ENCODE measurements at regions not wholly inside any gene's neighbourhood (a gene's known extent, or its start where the extent isn't known, plus 50 kb on each side); places are given as distances from the start of the nearest gene placed in this dataset.
A peak's percentile ranks its signal among the peaks of the same experiment; 100 is the strongest.
"Not testable (repeated sequence)": the region's sequence is repeated elsewhere in the genome, so short reads cannot be mapped to it uniquely, and the experiment has no call there.

GRCh38 chr3:8353364-8353763, 148.3 kb upstream of the LMCD1 start:
- no peak overlapping the region for H3K4me3 ChIP-seq (ENCODE audit: control insufficient read depth in 1 of 7, extremely low read depth in 1 of 7, insufficient read depth in 4 of 7, low read depth in 2 of 7, low read length in 6 of 7)
- H3K9me3 ChIP-seq (ENCODE audit: control extremely low read depth in 1 of 5, control insufficient read depth in 4 of 5, insufficient read depth in 2 of 5, low read depth in 1 of 5, low read length in 4 of 5), result peaks cover 0 to 7% (median 0%) of the 10 kb centered on the region in 5 experiments
- POLR2A ChIA-PET, result no interaction called here
- CTCF ChIA-PET, result interaction anchor here (0.7 to 1.6 kb wide), 3 partner anchors 11 to 63 kb away, joined by 3 to 7 read pairs (median 3); no protein-coding TSS in a partner anchor
- peaks cover 12 to 34% (median 32%) of the 10 kb centered on the region in 4 experiments for H3K4me1 ChIP-seq (ENCODE audit: control extremely low read depth in 1 of 4, control insufficient read depth in 4 of 4, insufficient read depth in 4 of 4, low read length in 3 of 4)
- no peak overlapping the region for H3K27ac ChIP-seq (ENCODE audit: insufficient read depth in 1 of 2, low read depth in 1 of 2, low read length in 2 of 2, poor library complexity in 1 of 2, severe bottlenecking in 2 of 2)
- H3K36me3 ChIP-seq (ENCODE audit: control insufficient read depth in 4 of 4, insufficient read depth in 4 of 4, low read length in 3 of 4), result no peaks in the 10 kb centered on the region
- H3K27me3 ChIP-seq (replicated peaks in 2 of 5; ENCODE audit: control insufficient read depth in 4 of 5, insufficient read depth in 5 of 5, low read length in 4 of 5), result no peaks in the 10 kb centered on the region
- WGBS (ENCODE audit: insufficient coverage), result no CpG with 5 or more reads among the region's 2 CpGs
- DNase-seq, result no peak

GRCh38 chr3:8355346-8355745, 146.3 kb upstream of the LMCD1 start:
- WGBS (ENCODE audit: insufficient coverage), result no CpG with 5 or more reads among the region's 1 CpG
- Histone ChIP-seq H3K27ac (ENCODE audit: insufficient read depth in 1 of 2, low read depth in 1 of 2, low read length in 2 of 2, poor library complexity in 1 of 2, severe bottlenecking in 2 of 2) (peak overlapping the region in 1 of 2 experiments; percentile 81), H3K4me1 (ENCODE audit: control extremely low read depth in 1 of 4, control insufficient read depth in 4 of 4, insufficient read depth in 4 of 4, low read length in 3 of 4) (peaks cover 15 to 39% (median 32%) of the 10 kb centered on the region in 4 experiments), H3K4me3 (ENCODE audit: control insufficient read depth in 1 of 7, extremely low read depth in 1 of 7, insufficient read depth in 4 of 7, low read depth in 2 of 7, low read length in 6 of 7) (no peak overlapping the region), H3K36me3 (ENCODE audit: control insufficient read depth in 4 of 4, insufficient read depth in 4 of 4, low read length in 3 of 4) (no peaks in the 10 kb centered on the region), H3K27me3 (replicated peaks in 2 of 5; ENCODE audit: control insufficient read depth in 4 of 5, insufficient read depth in 5 of 5, low read length in 4 of 5) (no peaks in the 10 kb centered on the region), H3K9me3 (ENCODE audit: control extremely low read depth in 1 of 5, control insufficient read depth in 4 of 5, insufficient read depth in 2 of 5, low read depth in 1 of 5, low read length in 4 of 5) (peaks cover 0 to 12% (median 0%) of the 10 kb centered on the region in 5 experiments)
- POLR2A ChIA-PET, result no interaction called here
- CTCF ChIA-PET, result interaction anchor here (1.6 to 3.5 kb wide), 3 partner anchors 8 to 28 kb away, joined by 5 to 13 read pairs (median 7); no protein-coding TSS in a partner anchor
- no peak for DNase-seq

- CTCF ChIA-PET, result interaction anchor here (1.2 to 3.5 kb wide), 6 partner anchors 9 to 61 kb away, joined by 3 to 15 read pairs (median 7); no protein-coding TSS in a partner anchor
- DNase-seq; H3K36me3 ChIP-seq (ENCODE audit: control insufficient read depth in 4 of 4, insufficient read depth in 4 of 4, low read length in 3 of 4); H3K27me3 ChIP-seq (replicated peaks in 2 of 5; ENCODE audit: control insufficient read depth in 4 of 5, insufficient read depth in 5 of 5, low read length in 4 of 5); H3K4me3 ChIP-seq (ENCODE audit: control insufficient read depth in 1 of 7, extremely low read depth in 1 of 7, insufficient read depth in 4 of 7, low read depth in 2 of 7, low read length in 6 of 7): not testable (repeated sequence)
- peaks cover 15 to 39% (median 32%) of the 10 kb centered on the region in 4 experiments for H3K4me1 ChIP-seq (ENCODE audit: control extremely low read depth in 1 of 4, control insufficient read depth in 4 of 4, insufficient read depth in 4 of 4, low read length in 3 of 4)
- H3K9me3 ChIP-seq (ENCODE audit: control extremely low read depth in 1 of 5, control insufficient read depth in 4 of 5, insufficient read depth in 2 of 5, low read depth in 1 of 5, low read length in 4 of 5), result peaks cover 0 to 17% (median 0%) of the 10 kb centered on the region in 5 experiments
- peak overlapping the region; percentile 6 to 81 for H3K27ac ChIP-seq (ENCODE audit: insufficient read depth in 1 of 2, low read depth in 1 of 2, low read length in 2 of 2, poor library complexity in 1 of 2, severe bottlenecking in 2 of 2)
- POLR2A ChIA-PET, result interaction anchor here (0.6 to 0.8 kb wide), 2 partner anchors 44 to 202 kb away, joined by 3 read pairs; no protein-coding TSS in a partner anchor
Measured at GRCh38 chr3:8356066-8356465, 145.6 kb upstream of the LMCD1 start.

- peaks cover 15 to 39% (median 32%) of the 10 kb centered on the region in 4 experiments for H3K4me1 ChIP-seq (ENCODE audit: control extremely low read depth in 1 of 4, control insufficient read depth in 4 of 4, insufficient read depth in 4 of 4, low read length in 3 of 4)
- ChIA-PET POLR2A (no interaction called here), CTCF (interaction anchor here (1.0 to 3.5 kb wide), 6 partner anchors 13 to 60 kb away, joined by 3 to 15 read pairs (median 6); no protein-coding TSS in a partner anchor)
- no peaks in the 10 kb centered on the region for H3K27me3 ChIP-seq (replicated peaks in 2 of 5; ENCODE audit: control insufficient read depth in 4 of 5, insufficient read depth in 5 of 5, low read length in 4 of 5)
- peak overlapping the region; percentile 46 to 81 for H3K27ac ChIP-seq (ENCODE audit: insufficient read depth in 1 of 2, low read depth in 1 of 2, low read length in 2 of 2, poor library complexity in 1 of 2, severe bottlenecking in 2 of 2)
- no peak for DNase-seq
- no peaks in the 10 kb centered on the region for H3K36me3 ChIP-seq (ENCODE audit: control insufficient read depth in 4 of 4, insufficient read depth in 4 of 4, low read length in 3 of 4)
- H3K9me3 ChIP-seq (ENCODE audit: control extremely low read depth in 1 of 5, control insufficient read depth in 4 of 5, insufficient read depth in 2 of 5, low read depth in 1 of 5, low read length in 4 of 5), result peaks cover 0 to 17% (median 3%) of the 10 kb centered on the region in 5 experiments
- WGBS (ENCODE audit: insufficient coverage), result 100% methylated on average over 6 of the region's 7 CpGs
- H3K4me3 ChIP-seq (ENCODE audit: control insufficient read depth in 1 of 7, extremely low read depth in 1 of 7, insufficient read depth in 4 of 7, low read depth in 2 of 7, low read length in 6 of 7), result peak overlapping the region in 2 of 7 experiments; percentile 38 to 48
Measured at GRCh38 chr3:8357859-8358258, 143.8 kb upstream of the LMCD1 start.

GRCh38 chr3:8359133-8359532, 142.5 kb upstream of the LMCD1 start:
- Histone ChIP-seq H3K4me1 (ENCODE audit: control extremely low read depth in 1 of 4, control insufficient read depth in 4 of 4, insufficient read depth in 4 of 4, low read length in 3 of 4) (peaks cover 15 to 39% (median 32%) of the 10 kb centered on the region in 4 experiments), H3K27me3 (replicated peaks in 2 of 5; ENCODE audit: control insufficient read depth in 4 of 5, insufficient read depth in 5 of 5, low read length in 4 of 5) (no peaks in the 10 kb centered on the region), H3K36me3 (ENCODE audit: control insufficient read depth in 4 of 4, insufficient read depth in 4 of 4, low read length in 3 of 4) (no peaks in the 10 kb centered on the region), H3K4me3 (ENCODE audit: control insufficient read depth in 1 of 7, extremely low read depth in 1 of 7, insufficient read depth in 4 of 7, low read depth in 2 of 7, low read length in 6 of 7) (no peak overlapping the region), H3K27ac (ENCODE audit: insufficient read depth in 1 of 2, low read depth in 1 of 2, low read length in 2 of 2, poor library complexity in 1 of 2, severe bottlenecking in 2 of 2) (no peak overlapping the region), H3K9me3 (ENCODE audit: control extremely low read depth in 1 of 5, control insufficient read depth in 4 of 5, insufficient read depth in 2 of 5, low read depth in 1 of 5, low read length in 4 of 5) (peaks cover 0 to 17% (median 3%) of the 10 kb centered on the region in 5 experiments)
- CTCF ChIA-PET, result interaction anchor here (1.5 kb wide), 1 partner anchor 34 kb away, joined by 6 read pairs; no protein-coding TSS in a partner anchor
- no peak for DNase-seq
- POLR2A ChIA-PET, result no interaction called here
- 100% methylated on average over 1 of the region's 1 CpG for WGBS (ENCODE audit: insufficient coverage)

GRCh38 chr3:8363200-8363599, 138.4 kb upstream of the LMCD1 start:
- WGBS (ENCODE audit: insufficient coverage), result 100% methylated on average over 1 of the region's 1 CpG

GRCh38 chr3:8365541-8365940, 136.1 kb upstream of the LMCD1 start:
- H3K4me3 ChIP-seq (ENCODE audit: control insufficient read depth in 1 of 7, extremely low read depth in 1 of 7, insufficient read depth in 4 of 7, low read depth in 2 of 7, low read length in 6 of 7), result peak overlapping the region in 1 of 7 experiments; percentile 11
- H3K4me1 ChIP-seq (ENCODE audit: control extremely low read depth in 1 of 4, control insufficient read depth in 4 of 4, insufficient read depth in 4 of 4, low read length in 3 of 4), result peaks cover 0 to 12% (median 6%) of the 10 kb centered on the region in 4 experiments
- peaks cover 0 to 10% (median 3%) of the 10 kb centered on the region in 5 experiments for H3K9me3 ChIP-seq (ENCODE audit: control extremely low read depth in 1 of 5, control insufficient read depth in 4 of 5, insufficient read depth in 2 of 5, low read depth in 1 of 5, low read length in 4 of 5)
- no peaks in the 10 kb centered on the region for H3K36me3 ChIP-seq (ENCODE audit: control insufficient read depth in 4 of 4, insufficient read depth in 4 of 4, low read length in 3 of 4)
- DNase-seq, result no peak
- CTCF ChIA-PET, result interaction anchor here (0.6 to 1.5 kb wide), 5 partner anchors 9 to 51 kb away, joined by 3 to 7 read pairs (median 3); no protein-coding TSS in a partner anchor
- no peak overlapping the region for H3K27ac ChIP-seq (ENCODE audit: insufficient read depth in 1 of 2, low read depth in 1 of 2, low read length in 2 of 2, poor library complexity in 1 of 2, severe bottlenecking in 2 of 2)
- H3K27me3 ChIP-seq (replicated peaks in 2 of 5; ENCODE audit: control insufficient read depth in 4 of 5, insufficient read depth in 5 of 5, low read length in 4 of 5), result no peaks in the 10 kb centered on the region
- 33% methylated on average over 1 of the region's 5 CpGs for WGBS (ENCODE audit: insufficient coverage)
- POLR2A ChIA-PET, result interaction anchor here (0.6 kb wide), 2 partner anchors 416 to 1861 kb away, joined by 3 read pairs; no protein-coding TSS in a partner anchor

More at GRCh38 chr3:8363200-8363599, 138.4 kb upstream of the LMCD1 start:
- ChIA-PET POLR2A (no interaction called here), CTCF (no interaction called here)
- H3K4me1 ChIP-seq (ENCODE audit: control extremely low read depth in 1 of 4, control insufficient read depth in 4 of 4, insufficient read depth in 4 of 4, low read length in 3 of 4), result peaks cover 3 to 18% (median 8%) of the 10 kb centered on the region in 4 experiments
- H3K9me3 ChIP-seq (ENCODE audit: control extremely low read depth in 1 of 5, control insufficient read depth in 4 of 5, insufficient read depth in 2 of 5, low read depth in 1 of 5, low read length in 4 of 5), result peaks cover 0 to 11% (median 3%) of the 10 kb centered on the region in 5 experiments
- H3K27me3 ChIP-seq (replicated peaks in 2 of 5; ENCODE audit: control insufficient read depth in 4 of 5, insufficient read depth in 5 of 5, low read length in 4 of 5), result no peaks in the 10 kb centered on the region
- no peaks in the 10 kb centered on the region for H3K36me3 ChIP-seq (ENCODE audit: control insufficient read depth in 4 of 4, insufficient read depth in 4 of 4, low read length in 3 of 4)
- DNase-seq, result no peak
- H3K27ac ChIP-seq (ENCODE audit: insufficient read depth in 1 of 2, low read depth in 1 of 2, low read length in 2 of 2, poor library complexity in 1 of 2, severe bottlenecking in 2 of 2), result no peak overlapping the region
- no peak overlapping the region for H3K4me3 ChIP-seq (ENCODE audit: control insufficient read depth in 1 of 7, extremely low read depth in 1 of 7, insufficient read depth in 4 of 7, low read depth in 2 of 7, low read length in 6 of 7)
